IMR-90 (cell line): ENCODE measurements at regions not wholly inside any gene's neighbourhood (a gene's known extent, or its start where the extent isn't known, plus 50 kb on each side); places are given as distances from the start of the nearest gene placed in this dataset.

Experiments
- ATAC-seq: fragments of 200-7000 bp; cut with Tn5 transposase; 2 replicates; pipeline ENCODE4 v1.9.1; 2020; ENCODE audit warnings: low read depth, mild to moderate bottlenecking, moderate library complexity
- BruUV-seq: library from RNA; stranded (reverse); fragments of 400-500 nt; replicated peaks from 2 replicates; lab custom pipeline; 2021; lab: Mats Ljungman, UMichigan
- CTCF ChIA-PET: fragments of 300-600 bp; formaldehyde crosslinking; extraction: SDS; loops from one replicate; lab custom pipeline; 2021; ENCODE audit warnings: antibody characterized with exemption; lab: Yijun Ruan, JAX
- POLR2A ChIA-PET: fragments of 300-600 bp; sonication (Branson Sonifier 250); formaldehyde crosslinking; loops from one replicate; lab custom pipeline; 2022; ENCODE audit warnings: antibody characterized with exemption; ENCODE audit not compliant: unreplicated experiment; lab: Charles Lee
- DNase-seq: peaks from one replicate; pipeline ENCODE4 v3.0.0; 2013
- H2AFZ ChIP-seq: replicated peaks from 2 replicates; pipeline ENCODE3; 2013; ENCODE audit warnings: low read length, mild to moderate bottlenecking; ENCODE audit not compliant: poor library complexity
- H2AK5ac ChIP-seq: 2 replicates; pipeline ENCODE4 v1.6.1; 2013; ENCODE audit warnings: low read depth, low read length, inconsistent platforms
- H2AK9ac ChIP-seq: replicated peaks from 2 replicates; pipeline ENCODE3; 2013; ENCODE audit warnings: mild to moderate bottlenecking, low read depth, low read length, moderate library complexity; ENCODE audit not compliant: poor library complexity
- H2BK120ac ChIP-seq: 2 replicates; pipeline ENCODE4 v1.6.1; 2013; ENCODE audit warnings: low read depth, low read length, inconsistent platforms
- H2BK15ac ChIP-seq: 3 replicates; pipeline ENCODE4 v1.6.1; 2013; ENCODE audit warnings: low read depth, low read length, inconsistent platforms
- H2BK20ac ChIP-seq: 2 replicates; pipeline ENCODE4 v1.6.1; 2013; ENCODE audit warnings: low read depth, mild to moderate bottlenecking, inconsistent platforms, low read length, moderate library complexity
- H2BK5ac ChIP-seq: 2 replicates; pipeline ENCODE4 v1.6.1; 2013; ENCODE audit warnings: mild to moderate bottlenecking, low read depth, low read length, inconsistent platforms; ENCODE audit not compliant: poor library complexity, severe bottlenecking
- H3K14ac ChIP-seq: replicated peaks from 2 replicates; pipeline ENCODE4 v1.6.1; 2013; ENCODE audit warnings: low read depth, low read length, inconsistent platforms
- H3K18ac ChIP-seq: 2 replicates; pipeline ENCODE4 v1.6.1; 2013; ENCODE audit warnings: low read depth, low read length, control low read depth
- H3K23ac ChIP-seq: 2 replicates; pipeline ENCODE4 v1.6.1; 2013; ENCODE audit warnings: low read depth, low read length, inconsistent platforms
- H3K27ac ChIP-seq: 2 replicates; pipeline ENCODE4 v1.5.1; 2013; ENCODE audit warnings: mild to moderate bottlenecking, control low read depth, low read length; ENCODE audit not compliant: insufficient read depth
- H3K27me3 ChIP-seq: 2 replicates; pipeline ENCODE4 v1.6.1; 2013; ENCODE audit warnings: low read length; ENCODE audit not compliant: control insufficient read depth, insufficient read depth
- H3K36me3 ChIP-seq: 2 replicates; pipeline ENCODE4 v1.6.1; 2013; ENCODE audit warnings: low read length, mixed read lengths; ENCODE audit not compliant: control insufficient read depth, insufficient read depth
- H3K4ac ChIP-seq: 2 replicates; pipeline ENCODE4 v1.6.1; 2013; ENCODE audit warnings: low read depth, low read length, inconsistent platforms
- H3K4me1 ChIP-seq: 2 replicates; pipeline ENCODE4 v1.6.1; 2013; ENCODE audit warnings: low read length, mixed read lengths; ENCODE audit not compliant: control insufficient read depth, insufficient read depth
- H3K4me2 ChIP-seq: 2 replicates; pipeline ENCODE4 v1.6.1; 2013; ENCODE audit warnings: low read depth, mild to moderate bottlenecking, control low read depth, low read length, moderate library complexity
- H3K4me3 ChIP-seq: 2 replicates; pipeline ENCODE4 v1.5.1; 2013; ENCODE audit warnings: low read depth, mild to moderate bottlenecking, control low read depth, low read length, moderate library complexity; ENCODE audit not compliant: insufficient read depth
- H3K56ac ChIP-seq: 2 replicates; pipeline ENCODE4 v1.6.1; 2013; ENCODE audit warnings: low read length, inconsistent platforms; ENCODE audit not compliant: insufficient read depth; ENCODE audit errors: extremely low read depth
- H3K79me1 ChIP-seq, 2 experiments: 2 replicates each; pipeline ENCODE4 v1.6.1; 2013; ENCODE audit warnings: low read length in 2 of 2, inconsistent platforms in 1 of 2, low read depth in 1 of 2
- H3K9ac ChIP-seq: 2 replicates; pipeline ENCODE4 v1.6.1; 2013; ENCODE audit warnings: low read depth, low read length, control low read depth
- H3K9me1 ChIP-seq: 2 replicates; pipeline ENCODE4 v1.6.1; 2013; ENCODE audit warnings: low read length, inconsistent platforms; ENCODE audit not compliant: insufficient read depth
- H3K9me3 ChIP-seq: 2 replicates; pipeline ENCODE4 v1.6.1; 2013; ENCODE audit warnings: low read length; ENCODE audit not compliant: control insufficient read depth, insufficient read depth
- H4K20me1 ChIP-seq: 2 replicates; pipeline ENCODE4 v1.6.1; 2013; ENCODE audit warnings: low read length, inconsistent platforms; ENCODE audit not compliant: insufficient read depth
- H4K5ac ChIP-seq: 2 replicates; pipeline ENCODE4 v1.6.1; 2013; ENCODE audit warnings: mild to moderate bottlenecking, low read depth, low read length, control low read depth
- H4K8ac ChIP-seq, 2 experiments: 2 replicates each; pipeline ENCODE4 v1.6.1; 2013; ENCODE audit warnings: low read depth in 2 of 2, low read length in 2 of 2, control low read depth in 1 of 2, inconsistent platforms in 1 of 2
- H4K91ac ChIP-seq: 2 replicates; pipeline ENCODE4 v1.6.1; 2013; ENCODE audit warnings: low read depth, low read length, inconsistent platforms; ENCODE audit not compliant: insufficient read depth
- BHLHE40 ChIP-seq: fragments of 150-350 bp; IDR thresholded peaks from 2 replicates; pipeline ENCODE4 v1.6.1; 2016; ENCODE audit warnings: mild to moderate bottlenecking, low read depth, low read length
- CEBPB ChIP-seq: IDR thresholded peaks from 2 replicates; pipeline ENCODE4 v1.6.1; 2012; ENCODE audit warnings: low read depth, low read length, improper control_type of control experiment
- CHD1 ChIP-seq: IDR thresholded peaks from 2 replicates; pipeline ENCODE4 v1.6.1; 2012; ENCODE audit warnings: low read depth, low read length, improper control_type of control experiment
- FOS ChIP-seq: fragments of 150-350 bp; IDR thresholded peaks from 2 replicates; pipeline ENCODE4 v1.6.1; 2016; ENCODE audit warnings: low read depth, low read length
- MAFK ChIP-seq: IDR thresholded peaks from 2 replicates; pipeline ENCODE4 v1.6.1; 2012; ENCODE audit warnings: low read depth, low read length, improper control_type of control experiment
- MAZ ChIP-seq: IDR thresholded peaks from 2 replicates; pipeline ENCODE4 v1.6.1; 2012; ENCODE audit warnings: low read depth, mild to moderate bottlenecking, low read length, improper control_type of control experiment, moderate library complexity, borderline replicate concordance
- MXI1 ChIP-seq: IDR thresholded peaks from 2 replicates; pipeline ENCODE4 v1.6.1; 2012; ENCODE audit warnings: low read depth, mild to moderate bottlenecking, low read length, moderate library complexity, borderline replicate concordance
- NFE2L2 ChIP-seq: fragments of 150-350 bp; IDR thresholded peaks from 2 replicates; pipeline ENCODE4 v1.6.1; 2016; ENCODE audit warnings: low read depth, mild to moderate bottlenecking, low read length
- POLR2A ChIP-seq: IDR thresholded peaks from 2 replicates; pipeline ENCODE4 v1.6.1; 2012; ENCODE audit warnings: mild to moderate bottlenecking, low read depth, low read length
- RAD21 ChIP-seq: IDR thresholded peaks from 2 replicates; pipeline ENCODE4 v1.6.1; 2012; ENCODE audit warnings: low read length, improper control_type of control experiment
- RCOR1 ChIP-seq: IDR thresholded peaks from 2 replicates; pipeline ENCODE4 v1.6.1; 2012; ENCODE audit warnings: mild to moderate bottlenecking, low read length, improper control_type of control experiment; ENCODE audit not compliant: insufficient replicate concordance
- RFX5 ChIP-seq: IDR thresholded peaks from 2 replicates; pipeline ENCODE4 v1.8.0; 2012; ENCODE audit warnings: low read depth, mild to moderate bottlenecking, low read length, moderate library complexity
- SMC3 ChIP-seq: fragments of 150-350 bp; IDR thresholded peaks from 2 replicates; pipeline ENCODE4 v1.6.1; 2016; ENCODE audit warnings: low read depth, mild to moderate bottlenecking, antibody characterized with exemption, low read length, moderate library complexity
- USF2 ChIP-seq: fragments of 150-350 bp; IDR thresholded peaks from 2 replicates; pipeline ENCODE4 v1.6.1; 2017; ENCODE audit warnings: mild to moderate bottlenecking, antibody characterized with exemption, low read length, low read depth
- WGBS, 2 experiments: methylation state at CpG; one replicate each; pipeline versions ENCODE4 v1.1.5 to v1.1.7; 2013; ENCODE audit warnings: missing lambda C conversion rate in 2 of 2; ENCODE audit not compliant: insufficient read length in 1 of 2; ENCODE audit errors: extremely low coverage in 2 of 2; 5-methylcytosine and 5-hydroxymethylcytosine counted together
- dilution Hi-C: fragments of 300-500 bp; cut with HindIII; formaldehyde crosslinking; loops from one replicate; pipeline ENCODE4 v1.14.3; 2018; ENCODE audit warnings: low sequenced_read_pairs; ENCODE audit not compliant: unreplicated experiment
- in situ Hi-C: fragments of 300-500 bp; cut with MboI; formaldehyde crosslinking; loops from 3 replicates; pipeline ENCODE4 v1.14.3; 2019; ENCODE audit warnings: low sequenced_read_pairs, inconsistent platforms, mixed read lengths
- intact Hi-C: fragments of 100-400 bp; cut with micrococcal nuclease; formaldehyde crosslinking; loops from 2 replicates; pipeline ENCODE4 v1.10.0; 2022
- TF ChIP-seq, protein P1 (sequence below): conservative IDR thresholded peaks from 2 replicates; pipeline ENCODE4 v1.5.1; 2012; ENCODE audit warnings: mild to moderate bottlenecking, low read depth, low read length, improper control_type of control experiment
- TF ChIP-seq, protein P2 (sequence below): fragments of 150-350 bp; IDR thresholded peaks from 2 replicates; pipeline ENCODE4 v1.6.1; 2016; ENCODE audit warnings: low read depth, mild to moderate bottlenecking, low read length, moderate library complexity, borderline replicate concordance

GRCh38 chr5:158142156-158142555 is 283.2 kb upstream of the CLINT1 start:
- H2BK15ac ChIP-seq: no peak overlapping the region
- H2AK5ac ChIP-seq: no peak overlapping the region
- H2BK120ac ChIP-seq: no peak overlapping the region
- H3K27ac ChIP-seq: no peak overlapping the region
- H3K9me3 ChIP-seq: no peaks in the 10 kb centered on the region
- WGBS, 2 experiments: no CpG with 5 or more reads among the region's 3 CpGs
- BruUV-seq: no TSS peak
- ATAC-seq (no peak), DNase-seq (no peak)
- H3K9ac ChIP-seq: no peak overlapping the region
- no peak overlapping the region for H4K5ac ChIP-seq
- no peak overlapping the region for H3K56ac ChIP-seq
- ChIA-PET POLR2A (no interaction called here), CTCF (no interaction called here)
- dilution Hi-C loops (no loop called here), intact Hi-C loops (no loop called here), in situ Hi-C loops (no loop called here)
- no peaks in the 10 kb centered on the region for H4K20me1 ChIP-seq
- no peaks in the 10 kb centered on the region for H3K36me3 ChIP-seq
- no peak overlapping the region for H3K18ac ChIP-seq
- no peak overlapping the region for H2BK5ac ChIP-seq
- no peaks in the 10 kb centered on the region for H3K27me3 ChIP-seq
- H3K4ac ChIP-seq: no peak overlapping the region
- H3K4me1 ChIP-seq: no peaks in the 10 kb centered on the region
- no peaks in the 10 kb centered on the region for H3K79me1 ChIP-seq
- no peak overlapping the region for H2AK9ac ChIP-seq
- H2AFZ ChIP-seq: no peak overlapping the region
- H3K14ac ChIP-seq: no peak overlapping the region
- H3K4me3 ChIP-seq: no peak overlapping the region
- no peaks in the 10 kb centered on the region for H3K9me1 ChIP-seq
- H2BK20ac ChIP-seq: no peak overlapping the region
- H4K8ac ChIP-seq: no peak overlapping the region
- H3K4me2 ChIP-seq: no peak overlapping the region
- TF ChIP-seq USF2 (no peak), MAFK (no peak), MXI1 (no peak), CHD1 (no peak), SMC3 (no peak), BHLHE40 (no peak), NFE2L2 (no peak), RFX5 (no peak), RAD21 (no peak), FOS (no peak), RCOR1 (no peak), POLR2A (no peak), CEBPB (no peak), MAZ (no peak)
- TF ChIP-seq, protein P1, sequence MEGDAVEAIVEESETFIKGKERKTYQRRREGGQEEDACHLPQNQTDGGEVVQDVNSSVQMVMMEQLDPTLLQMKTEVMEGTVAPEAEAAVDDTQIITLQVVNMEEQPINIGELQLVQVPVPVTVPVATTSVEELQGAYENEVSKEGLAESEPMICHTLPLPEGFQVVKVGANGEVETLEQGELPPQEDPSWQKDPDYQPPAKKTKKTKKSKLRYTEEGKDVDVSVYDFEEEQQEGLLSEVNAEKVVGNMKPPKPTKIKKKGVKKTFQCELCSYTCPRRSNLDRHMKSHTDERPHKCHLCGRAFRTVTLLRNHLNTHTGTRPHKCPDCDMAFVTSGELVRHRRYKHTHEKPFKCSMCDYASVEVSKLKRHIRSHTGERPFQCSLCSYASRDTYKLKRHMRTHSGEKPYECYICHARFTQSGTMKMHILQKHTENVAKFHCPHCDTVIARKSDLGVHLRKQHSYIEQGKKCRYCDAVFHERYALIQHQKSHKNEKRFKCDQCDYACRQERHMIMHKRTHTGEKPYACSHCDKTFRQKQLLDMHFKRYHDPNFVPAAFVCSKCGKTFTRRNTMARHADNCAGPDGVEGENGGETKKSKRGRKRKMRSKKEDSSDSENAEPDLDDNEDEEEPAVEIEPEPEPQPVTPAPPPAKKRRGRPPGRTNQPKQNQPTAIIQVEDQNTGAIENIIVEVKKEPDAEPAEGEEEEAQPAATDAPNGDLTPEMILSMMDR: no peak
- TF ChIP-seq, protein P2, sequence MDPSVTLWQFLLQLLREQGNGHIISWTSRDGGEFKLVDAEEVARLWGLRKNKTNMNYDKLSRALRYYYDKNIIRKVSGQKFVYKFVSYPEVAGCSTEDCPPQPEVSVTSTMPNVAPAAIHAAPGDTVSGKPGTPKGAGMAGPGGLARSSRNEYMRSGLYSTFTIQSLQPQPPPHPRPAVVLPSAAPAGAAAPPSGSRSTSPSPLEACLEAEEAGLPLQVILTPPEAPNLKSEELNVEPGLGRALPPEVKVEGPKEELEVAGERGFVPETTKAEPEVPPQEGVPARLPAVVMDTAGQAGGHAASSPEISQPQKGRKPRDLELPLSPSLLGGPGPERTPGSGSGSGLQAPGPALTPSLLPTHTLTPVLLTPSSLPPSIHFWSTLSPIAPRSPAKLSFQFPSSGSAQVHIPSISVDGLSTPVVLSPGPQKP: no peak
- no peak overlapping the region for H3K23ac ChIP-seq
- H4K91ac ChIP-seq: no peak overlapping the region
